ENCODE measurements at regions not wholly inside any gene's neighbourhood (a gene's known extent, or its start where the extent isn't known, plus 50 kb on each side); places are given as distances from the start of the nearest gene placed in this dataset.
"Not testable (repeated sequence)": the region's sequence is repeated elsewhere in the genome, so short reads cannot be mapped to it uniquely, and the experiment has no call there.

DNA sequence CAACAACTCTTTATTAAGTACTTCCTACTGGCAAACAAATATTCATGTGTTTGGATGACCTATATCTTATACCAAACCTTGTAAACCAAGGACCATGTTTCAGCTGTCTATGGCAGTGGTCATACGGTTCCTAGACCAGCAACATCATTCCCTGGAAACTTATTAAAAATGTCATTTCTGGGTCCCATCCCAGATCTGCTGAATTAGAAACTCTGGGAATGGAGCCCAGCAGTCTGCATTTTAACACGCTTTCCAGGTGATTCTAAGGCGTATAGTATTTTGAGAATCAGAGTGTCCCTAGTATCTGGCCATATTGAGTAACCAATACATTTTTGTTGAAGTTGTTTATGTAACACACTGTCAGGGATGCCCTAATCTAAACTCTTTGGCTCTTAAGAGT, 363.4 kb upstream of the LRRC3B start:
- Mint-ChIP-seq H3K9me3 (no peaks in the 10 kb centered on the region), H3K4me1 (no peaks in the 10 kb centered on the region), H3K27ac (no peak overlapping the region), H3K27me3 (no peaks in the 10 kb centered on the region), H3K4me3 (no peak overlapping the region), H3K36me3 (no peaks in the 10 kb centered on the region)
- no peak for ATAC-seq

DNA sequence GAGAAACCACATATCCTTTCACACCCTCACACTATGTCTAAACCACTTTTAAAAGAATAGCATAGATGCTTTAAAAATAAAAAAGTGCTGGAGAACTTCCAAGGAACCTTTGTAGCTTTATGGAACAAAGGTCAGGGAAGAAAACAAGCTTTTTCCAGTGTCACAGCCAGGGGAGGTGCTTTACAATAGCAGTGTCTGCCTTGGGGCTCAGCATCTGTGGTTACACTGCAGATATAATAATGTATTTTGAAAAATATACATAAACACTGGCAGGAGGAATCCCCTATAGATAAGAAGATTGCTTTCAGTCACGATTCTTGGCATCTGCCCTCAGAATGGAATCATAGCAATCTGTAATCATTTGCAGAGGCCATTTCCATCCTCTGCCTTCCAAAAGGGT, 362.4 kb upstream of the LRRC3B start:
- H3K4me3 Mint-ChIP-seq, result no peak overlapping the region
- ATAC-seq, result no peak
- no peak overlapping the region for H3K27ac Mint-ChIP-seq
- no peaks in the 10 kb centered on the region for H3K36me3 Mint-ChIP-seq
- H3K4me1 Mint-ChIP-seq, result no peaks in the 10 kb centered on the region
- H3K9me3 Mint-ChIP-seq, result no peaks in the 10 kb centered on the region
- H3K27me3 Mint-ChIP-seq, result no peaks in the 10 kb centered on the region

DNA sequence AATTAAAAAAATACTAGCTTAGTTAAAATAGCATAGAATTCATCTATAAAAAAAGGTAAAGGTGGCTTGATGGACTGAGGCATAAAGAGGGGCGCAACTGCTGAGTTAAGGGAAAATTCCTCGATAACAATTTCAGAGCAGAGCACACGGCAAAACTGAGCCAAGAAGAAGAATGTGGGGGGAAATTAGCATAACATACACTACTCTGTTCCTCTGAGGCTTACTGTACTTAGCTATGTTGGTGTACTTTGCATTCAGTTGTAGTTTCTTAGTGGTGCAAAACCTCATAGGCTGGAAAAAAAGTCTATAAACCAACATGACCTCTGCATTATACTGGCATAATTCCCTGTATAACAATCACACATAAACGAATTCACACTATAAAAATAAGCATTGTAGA, 357.9 kb upstream of the LRRC3B start:
- Mint-ChIP-seq H3K27ac (no peak overlapping the region), H3K4me1 (no peaks in the 10 kb centered on the region), H3K9me3 (no peaks in the 10 kb centered on the region), H3K36me3 (no peaks in the 10 kb centered on the region), H3K4me3 (no peak overlapping the region), H3K27me3 (no peaks in the 10 kb centered on the region)
- ATAC-seq, result no peak

DNA sequence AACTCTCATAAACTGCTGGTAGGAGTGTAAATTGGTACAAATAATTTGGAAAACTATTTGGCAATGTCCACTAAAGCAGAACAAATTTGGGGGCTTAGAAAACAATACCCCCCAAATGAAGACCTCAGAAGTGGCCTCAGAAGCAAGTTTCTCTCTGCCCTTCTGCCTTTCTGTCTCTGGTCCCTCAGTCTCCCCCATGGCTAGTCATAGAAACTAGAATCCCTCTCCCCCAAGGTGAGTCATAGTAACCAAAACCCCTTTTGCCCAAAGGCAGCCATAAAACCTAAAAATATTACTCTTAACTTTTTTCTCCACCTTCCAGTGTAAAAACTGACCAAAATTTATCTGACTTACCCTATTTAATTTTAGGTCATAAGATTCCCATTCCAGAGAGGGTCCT, 350.7 kb upstream of the LRRC3B start:
- Mint-ChIP-seq H3K4me3 (no peak overlapping the region), H3K27ac (no peak overlapping the region), H3K4me1 (no peaks in the 10 kb centered on the region), H3K36me3 (no peaks in the 10 kb centered on the region), H3K27me3 (no peaks in the 10 kb centered on the region), H3K9me3 (no peaks in the 10 kb centered on the region)
- ATAC-seq, result no peak

DNA sequence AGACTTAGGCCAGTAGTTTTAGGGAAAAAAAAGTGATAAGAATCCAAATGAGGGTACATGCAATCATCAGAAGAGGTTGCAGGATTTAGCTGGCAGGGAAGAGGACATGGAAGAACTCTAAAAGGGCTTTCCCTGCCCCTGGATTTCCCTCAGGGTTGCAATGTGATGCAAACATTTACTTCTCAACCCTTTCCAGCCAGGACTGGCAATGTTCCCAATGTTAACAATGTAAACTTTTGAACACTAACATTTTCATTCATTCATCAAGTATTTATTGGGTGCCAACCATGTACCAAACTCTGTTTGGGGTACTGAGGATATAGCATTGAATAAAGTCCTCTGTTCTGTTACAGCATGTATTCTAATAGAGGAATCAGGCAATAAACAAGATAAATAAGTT, 349.4 kb upstream of the LRRC3B start:
- no peak for ATAC-seq
- Mint-ChIP-seq H3K9me3 (no peaks in the 10 kb centered on the region), H3K4me1 (no peaks in the 10 kb centered on the region), H3K27ac (no peak overlapping the region), H3K4me3 (no peak overlapping the region), H3K36me3 (no peaks in the 10 kb centered on the region), H3K27me3 (no peaks in the 10 kb centered on the region)

DNA sequence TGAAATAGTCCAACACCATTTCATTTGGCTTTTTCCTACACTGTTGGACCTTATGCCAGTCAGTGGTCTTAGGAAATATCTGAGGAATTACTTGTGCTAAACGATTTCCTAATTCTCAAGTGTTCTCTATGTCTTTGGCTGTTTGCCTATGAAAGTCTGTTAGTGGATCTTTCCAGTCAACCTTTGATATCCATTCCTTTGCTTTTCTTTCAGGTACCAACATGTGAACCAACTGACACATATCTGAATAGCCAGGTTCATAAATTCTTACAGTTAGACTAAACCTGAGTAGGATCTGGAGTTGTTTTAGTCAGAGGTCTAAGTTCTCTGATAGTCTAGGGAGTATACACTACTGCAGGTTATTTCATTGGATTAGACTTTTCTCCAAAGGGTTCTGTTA, 343.5 kb upstream of the LRRC3B start:
- ATAC-seq, result no peak
- Mint-ChIP-seq H3K27me3 (no peaks in the 10 kb centered on the region), H3K36me3 (no peaks in the 10 kb centered on the region), H3K4me1 (no peaks in the 10 kb centered on the region), H3K27ac (no peak overlapping the region), H3K4me3 (no peak overlapping the region), H3K9me3 (peaks cover under 1% of the 10 kb centered on the region)

DNA sequence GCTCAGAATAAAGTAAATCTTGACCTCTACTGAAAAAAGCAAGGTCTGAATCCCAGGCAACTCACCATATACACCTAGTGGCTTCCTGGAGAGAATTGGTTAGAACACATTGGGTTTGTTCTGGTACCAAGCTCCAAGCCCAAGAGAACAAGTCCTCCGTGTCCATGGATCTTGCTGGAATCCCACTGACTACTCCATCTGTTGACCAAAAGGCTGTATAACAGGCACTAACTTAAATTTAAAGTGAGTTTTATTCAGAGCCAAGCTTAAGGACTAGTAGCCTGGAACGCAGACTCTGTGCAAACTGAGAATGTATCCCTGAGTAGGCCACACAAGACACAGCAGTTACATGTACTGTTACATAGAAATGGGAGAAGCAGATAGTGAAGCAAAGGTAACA, 342.1 kb upstream of the LRRC3B start:
- H3K9me3 Mint-ChIP-seq, result peaks cover 9% of the 10 kb centered on the region
- no peak overlapping the region for H3K4me3 Mint-ChIP-seq
- H3K4me1 Mint-ChIP-seq, result no peaks in the 10 kb centered on the region
- ATAC-seq, result no peak
- H3K27ac Mint-ChIP-seq, result no peak overlapping the region
- H3K27me3 Mint-ChIP-seq, result no peaks in the 10 kb centered on the region
- H3K36me3 Mint-ChIP-seq, result no peaks in the 10 kb centered on the region

DNA sequence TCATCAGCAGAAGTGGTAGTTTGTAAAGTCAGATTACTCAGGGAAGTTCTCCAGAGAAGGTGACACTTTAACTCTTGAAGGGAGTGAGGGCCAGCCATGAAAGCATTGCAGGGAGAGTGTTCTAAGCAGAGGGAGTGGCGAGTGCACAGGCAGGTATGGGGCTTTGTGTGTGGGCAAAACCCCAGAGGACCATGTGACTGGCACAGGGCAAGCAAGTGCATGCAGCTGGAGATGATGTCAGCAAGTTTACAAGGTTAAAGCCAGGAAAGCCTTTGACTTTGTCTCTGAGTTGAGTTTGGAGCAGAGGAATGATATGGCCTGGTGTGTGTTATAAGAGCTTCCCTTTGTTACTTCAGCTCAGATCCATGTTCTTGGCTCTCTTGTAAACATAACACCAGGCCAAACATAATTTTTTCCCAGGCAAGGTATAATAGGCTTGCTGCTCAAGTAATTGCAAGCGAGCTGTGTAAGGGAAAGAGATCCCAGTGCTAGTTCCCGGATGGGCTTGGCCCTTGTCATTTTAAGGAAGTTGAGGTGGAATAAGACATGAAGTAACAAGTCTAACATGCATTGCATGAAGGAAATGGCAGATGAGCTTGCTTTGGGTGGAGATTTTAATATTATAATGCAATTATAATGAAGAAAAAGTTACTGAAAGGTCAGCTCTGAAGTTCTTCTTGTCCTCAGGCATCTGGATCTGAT, 341.1 kb upstream of the LRRC3B start:
- Mint-ChIP-seq H3K27ac (no peak overlapping the region), H3K4me1 (no peaks in the 10 kb centered on the region), H3K36me3 (no peaks in the 10 kb centered on the region), H3K27me3 (no peaks in the 10 kb centered on the region), H3K4me3 (no peak overlapping the region), H3K9me3 (peaks cover 9% of the 10 kb centered on the region)
- ATAC-seq, result no peak

DNA sequence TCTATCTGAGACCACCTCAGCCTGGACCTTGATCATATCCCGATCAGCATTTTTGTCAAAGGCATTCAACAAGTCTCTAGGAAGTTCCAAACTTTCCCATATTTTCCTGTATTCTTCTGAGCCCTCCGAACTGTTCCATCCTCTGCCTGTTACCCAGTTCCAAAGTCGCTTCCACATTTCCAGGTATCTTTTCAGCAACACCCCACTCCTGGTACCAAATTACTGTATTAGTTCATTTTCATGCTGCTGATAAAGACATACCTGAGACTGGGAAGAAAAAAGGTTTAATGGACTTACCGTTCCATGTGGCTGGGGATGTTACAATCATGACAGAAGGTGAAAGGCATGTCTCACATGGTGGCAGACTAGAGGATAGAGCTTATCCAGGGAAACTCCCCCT, 338.1 kb upstream of the LRRC3B start:
- H3K36me3 Mint-ChIP-seq, H3K4me3 Mint-ChIP-seq, ATAC-seq, H3K4me1 Mint-ChIP-seq, H3K27ac Mint-ChIP-seq, H3K27me3 Mint-ChIP-seq: not testable (repeated sequence)
- H3K9me3 Mint-ChIP-seq, result peaks cover 14% of the 10 kb centered on the region

DNA sequence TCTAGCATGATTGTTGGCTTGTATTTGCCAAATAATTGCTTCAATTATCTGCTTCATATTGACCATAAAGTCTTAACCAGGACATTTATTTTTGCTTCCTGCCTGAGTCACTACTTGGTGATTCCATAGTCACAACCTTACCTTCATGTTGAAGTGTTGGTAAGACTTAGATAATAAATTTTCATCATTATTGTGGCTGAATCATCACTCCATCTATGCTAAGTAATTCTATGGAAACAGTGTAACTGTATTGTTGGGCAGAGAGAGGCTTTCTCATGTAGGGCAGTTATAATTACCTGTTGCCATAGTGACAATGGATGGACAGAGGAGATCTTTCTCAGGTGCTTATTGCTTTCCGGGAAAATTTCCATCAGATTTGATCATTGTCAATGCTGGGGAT, 330.7 kb upstream of the LRRC3B start:
- Mint-ChIP-seq H3K36me3 (no peaks in the 10 kb centered on the region), H3K4me3 (no peak overlapping the region), H3K27ac (no peak overlapping the region), H3K4me1 (no peaks in the 10 kb centered on the region), H3K9me3 (peaks cover 5% of the 10 kb centered on the region), H3K27me3 (no peaks in the 10 kb centered on the region)
- ATAC-seq, result no peak

DNA sequence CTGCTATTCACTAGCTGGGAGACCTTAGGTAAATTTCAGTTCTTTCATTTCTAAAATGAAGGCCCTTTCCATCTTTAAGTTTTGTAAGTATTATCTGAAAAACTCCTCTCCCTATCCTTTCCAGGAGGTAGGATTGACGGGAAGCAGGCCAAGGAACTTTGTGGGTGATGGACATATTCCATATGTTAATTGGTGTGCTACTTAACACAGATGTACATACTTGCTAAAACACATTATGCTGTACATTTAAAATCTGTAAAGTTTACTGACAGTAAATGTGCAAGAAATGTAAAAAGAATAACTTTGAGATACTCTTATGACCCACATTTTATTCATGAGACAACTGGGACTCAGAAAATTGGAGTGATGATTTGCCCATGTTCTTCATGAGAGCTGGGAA, 329.8 kb upstream of the LRRC3B start:
- no peak for ATAC-seq
- Mint-ChIP-seq H3K27ac (no peak overlapping the region), H3K4me3 (no peak overlapping the region)

DNA sequence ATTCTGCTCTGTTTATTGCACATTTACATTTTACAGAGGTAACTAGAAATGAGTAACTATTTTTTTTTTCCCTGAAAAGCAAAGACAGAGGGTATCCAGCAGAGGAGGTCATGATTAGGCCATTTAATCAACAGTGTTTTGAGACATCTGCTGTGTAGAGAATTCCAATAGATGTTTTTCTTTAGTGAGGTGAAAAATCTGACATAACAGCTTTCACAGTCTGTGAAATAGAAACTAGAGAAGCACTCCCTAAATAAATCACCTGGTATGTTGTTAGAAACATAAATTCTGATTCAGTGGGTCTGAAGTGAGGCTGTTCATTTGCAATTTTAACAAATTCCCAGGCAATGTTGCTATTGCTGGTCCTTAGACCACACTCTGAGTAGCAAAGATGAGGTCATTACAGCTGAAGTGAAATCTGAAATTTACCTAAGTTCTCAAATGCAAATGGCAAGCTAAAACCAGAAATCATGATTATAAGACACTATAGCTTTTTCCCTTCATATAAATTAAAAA, 329.2 kb upstream of the LRRC3B start:
- Mint-ChIP-seq H3K9me3 (no peaks in the 10 kb centered on the region), H3K27me3 (no peaks in the 10 kb centered on the region), H3K4me3 (no peak overlapping the region), H3K27ac (no peak overlapping the region), H3K36me3 (no peaks in the 10 kb centered on the region), H3K4me1 (no peaks in the 10 kb centered on the region)
- no peak for ATAC-seq

More for the DNA sequence above, 329.8 kb upstream of the LRRC3B start:
- H3K9me3 Mint-ChIP-seq, result no peaks in the 10 kb centered on the region
- H3K27me3 Mint-ChIP-seq, result no peaks in the 10 kb centered on the region
- H3K4me1 Mint-ChIP-seq, result no peaks in the 10 kb centered on the region
- no peaks in the 10 kb centered on the region for H3K36me3 Mint-ChIP-seq

DNA sequence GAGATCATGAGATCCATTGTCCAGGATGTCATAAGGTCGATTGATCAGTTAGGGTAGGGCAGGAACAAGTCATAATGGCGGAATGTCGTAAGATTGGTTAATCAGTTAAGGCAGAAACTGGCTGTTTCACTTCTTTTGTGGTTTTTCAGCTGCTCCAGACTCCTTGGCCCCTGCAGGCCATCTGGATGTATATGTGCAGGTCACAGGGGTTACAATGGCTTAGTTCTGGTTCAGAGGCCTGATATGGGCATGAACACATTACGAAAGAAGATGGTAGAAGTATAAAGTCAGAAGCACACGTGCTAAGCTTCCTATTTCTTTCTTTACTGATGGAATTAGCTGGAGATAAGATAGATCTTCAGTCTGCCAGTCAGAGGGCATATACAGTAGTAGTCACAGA, 315.4 kb upstream of the LRRC3B start:
- Mint-ChIP-seq H3K4me1 (no peaks in the 10 kb centered on the region), H3K36me3 (no peaks in the 10 kb centered on the region), H3K27ac (no peak overlapping the region), H3K9me3 (peaks cover 16% of the 10 kb centered on the region), H3K4me3 (no peak overlapping the region), H3K27me3 (no peaks in the 10 kb centered on the region)
- no peak for ATAC-seq

DNA sequence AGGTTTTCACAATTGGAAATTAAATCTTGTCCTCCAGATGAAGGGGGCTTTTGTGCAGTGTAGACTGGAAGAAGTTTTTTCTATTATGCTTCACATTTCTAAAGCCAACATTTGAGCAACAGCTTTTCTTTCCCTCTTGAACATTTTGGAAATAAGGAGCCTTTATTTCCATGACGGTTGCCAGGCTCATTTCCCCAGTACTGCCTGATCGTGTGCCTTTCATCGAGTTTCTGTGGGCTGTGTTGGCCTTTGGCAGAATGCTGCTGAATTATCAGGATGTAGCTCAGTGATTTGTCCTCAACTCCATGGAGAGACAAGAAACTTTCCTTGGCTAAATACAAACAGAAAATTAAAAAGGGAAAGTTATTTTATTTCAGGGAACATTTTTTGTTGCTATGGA, 314.8 kb upstream of the LRRC3B start:
- no peaks in the 10 kb centered on the region for H3K4me1 Mint-ChIP-seq
- H3K27ac Mint-ChIP-seq, result no peak overlapping the region
- H3K4me3 Mint-ChIP-seq, result no peak overlapping the region
- peaks cover 10% of the 10 kb centered on the region for H3K9me3 Mint-ChIP-seq
- no peak for ATAC-seq
- no peaks in the 10 kb centered on the region for H3K27me3 Mint-ChIP-seq
- H3K36me3 Mint-ChIP-seq, result no peaks in the 10 kb centered on the region

DNA sequence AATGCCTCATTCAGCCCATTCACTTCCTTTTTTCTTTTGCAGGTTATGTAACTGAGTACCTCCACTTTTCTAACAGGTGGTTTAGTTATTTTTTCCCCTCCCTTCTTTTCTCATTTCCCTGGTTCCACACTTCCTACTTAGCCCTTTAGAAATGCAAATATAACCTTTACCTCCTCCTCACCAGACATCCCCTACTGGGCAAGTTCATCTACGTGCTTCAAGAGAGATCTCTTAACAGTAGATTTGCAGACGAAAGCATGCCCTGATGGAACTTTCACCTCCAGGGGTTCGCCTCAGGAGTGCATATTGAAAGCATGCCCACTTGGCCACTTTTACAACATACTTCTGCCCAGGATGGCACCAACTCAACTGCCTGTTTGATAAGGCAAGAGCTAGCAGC, 314.1 kb upstream of the LRRC3B start:
- Mint-ChIP-seq H3K4me3 (no peak overlapping the region), H3K27me3 (no peaks in the 10 kb centered on the region), H3K9me3 (peaks cover 9% of the 10 kb centered on the region), H3K4me1 (no peaks in the 10 kb centered on the region), H3K27ac (no peak overlapping the region), H3K36me3 (no peaks in the 10 kb centered on the region)
- no peak for ATAC-seq

DNA sequence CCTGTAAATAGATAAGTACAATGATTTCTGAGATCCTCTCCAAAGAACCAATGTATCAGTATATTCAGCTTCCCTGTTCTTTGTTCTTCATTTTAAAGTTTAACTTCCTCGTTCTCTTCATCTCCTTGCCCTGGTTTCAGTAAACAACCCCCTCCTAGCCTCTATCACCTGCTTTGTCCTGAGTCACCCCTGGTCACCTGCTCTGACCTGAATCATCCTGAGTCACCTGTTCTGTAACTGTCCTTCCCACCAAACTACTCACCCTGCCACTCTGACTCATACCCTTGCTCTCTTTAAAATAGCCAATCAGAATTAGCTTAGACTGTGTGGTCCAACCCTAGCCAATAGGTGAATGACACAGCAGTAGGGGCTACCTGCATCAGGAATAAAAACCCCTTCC, 313.0 kb upstream of the LRRC3B start:
- H3K9me3 Mint-ChIP-seq, H3K4me3 Mint-ChIP-seq, H3K27me3 Mint-ChIP-seq, ATAC-seq, H3K27ac Mint-ChIP-seq, H3K36me3 Mint-ChIP-seq, H3K4me1 Mint-ChIP-seq: not testable (repeated sequence)

DNA sequence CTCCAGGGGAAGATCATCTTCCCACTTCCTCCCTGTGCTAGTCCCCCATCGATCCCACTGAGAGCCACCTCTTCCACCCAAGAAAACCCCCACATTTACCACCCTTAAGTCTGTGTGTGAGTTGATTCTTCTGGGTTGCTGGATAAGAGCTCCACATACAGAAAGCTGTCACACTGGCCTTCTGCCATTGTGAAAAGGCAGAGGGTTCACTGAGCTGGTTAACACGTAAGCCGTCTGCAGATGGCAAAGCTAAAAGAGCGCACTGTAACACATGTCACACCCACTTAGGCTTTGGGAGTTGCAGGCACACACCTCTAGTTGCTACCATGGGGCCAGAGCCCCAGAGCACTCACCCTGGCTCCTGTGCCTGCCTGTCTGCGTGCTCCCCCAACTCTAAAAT, 309.8 kb upstream of the LRRC3B start:
- no peak overlapping the region for H3K4me3 Mint-ChIP-seq
- no peaks in the 10 kb centered on the region for H3K4me1 Mint-ChIP-seq

More for the DNA sequence above, 309.8 kb upstream of the LRRC3B start:
- no peak for ATAC-seq
- Mint-ChIP-seq H3K9me3 (peaks cover 16% of the 10 kb centered on the region), H3K27me3 (no peaks in the 10 kb centered on the region), H3K27ac (no peak overlapping the region), H3K36me3 (no peaks in the 10 kb centered on the region)

All from stimulated activated memory B cell treated with anti-CD40 and anti-IgM and Interleukin-4, amounts not matched to agents 10 μg/mL and 1 μg/mL and 100 μg/mL, for 72 hours (primary cell).